ENCODE measurements at regions not wholly inside any gene's neighbourhood (a gene's known extent, or its start where the extent isn't known, plus 50 kb on each side); places are given as distances from the start of the nearest gene placed in this dataset.

DNA sequence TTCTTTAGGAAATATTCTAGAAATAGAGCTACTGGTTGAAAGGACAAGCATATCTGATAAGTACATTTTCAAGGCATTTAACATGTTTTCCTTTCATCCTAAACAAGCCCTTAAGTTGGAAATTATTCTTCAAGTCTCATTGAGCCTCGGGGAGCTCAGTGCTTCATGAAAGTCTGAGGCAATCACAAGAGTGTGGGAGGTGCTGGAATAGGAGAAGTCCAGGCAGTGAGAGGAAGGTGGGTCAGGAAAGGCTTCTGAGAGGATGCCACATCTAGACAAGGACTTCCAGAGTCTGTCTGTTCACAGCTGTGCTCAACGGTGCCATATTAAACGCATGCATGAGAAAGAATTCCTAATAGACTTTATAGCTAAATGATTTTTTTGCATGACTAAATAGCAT lies 69.8 kb downstream of the CD83 start:
- DNase-seq (ENCODE audit: low read depth in 2 of 3, low spot score in 2 of 3), result no peak

DNA sequence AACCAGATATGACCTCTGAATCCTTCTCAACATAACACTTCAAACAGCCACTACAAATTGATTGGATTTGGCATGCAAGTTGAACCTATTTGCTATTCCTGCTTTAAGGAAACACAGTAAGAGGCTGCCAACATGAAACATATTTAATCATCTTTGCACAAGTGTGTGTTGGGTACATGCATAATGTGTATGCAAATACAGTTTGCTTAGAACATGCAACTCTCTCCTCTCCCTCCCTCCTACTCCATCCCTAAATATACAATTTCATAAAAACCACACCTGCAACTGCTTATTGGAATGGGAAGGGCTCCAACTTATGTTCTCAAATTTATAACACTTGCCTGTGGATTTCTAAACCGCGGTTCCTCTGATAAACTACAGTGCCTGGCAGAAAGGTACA lies 71.5 kb downstream of the CD83 start:
- DNase-seq (ENCODE audit: low read depth in 2 of 3, low spot score in 2 of 3), result no peak

DNA sequence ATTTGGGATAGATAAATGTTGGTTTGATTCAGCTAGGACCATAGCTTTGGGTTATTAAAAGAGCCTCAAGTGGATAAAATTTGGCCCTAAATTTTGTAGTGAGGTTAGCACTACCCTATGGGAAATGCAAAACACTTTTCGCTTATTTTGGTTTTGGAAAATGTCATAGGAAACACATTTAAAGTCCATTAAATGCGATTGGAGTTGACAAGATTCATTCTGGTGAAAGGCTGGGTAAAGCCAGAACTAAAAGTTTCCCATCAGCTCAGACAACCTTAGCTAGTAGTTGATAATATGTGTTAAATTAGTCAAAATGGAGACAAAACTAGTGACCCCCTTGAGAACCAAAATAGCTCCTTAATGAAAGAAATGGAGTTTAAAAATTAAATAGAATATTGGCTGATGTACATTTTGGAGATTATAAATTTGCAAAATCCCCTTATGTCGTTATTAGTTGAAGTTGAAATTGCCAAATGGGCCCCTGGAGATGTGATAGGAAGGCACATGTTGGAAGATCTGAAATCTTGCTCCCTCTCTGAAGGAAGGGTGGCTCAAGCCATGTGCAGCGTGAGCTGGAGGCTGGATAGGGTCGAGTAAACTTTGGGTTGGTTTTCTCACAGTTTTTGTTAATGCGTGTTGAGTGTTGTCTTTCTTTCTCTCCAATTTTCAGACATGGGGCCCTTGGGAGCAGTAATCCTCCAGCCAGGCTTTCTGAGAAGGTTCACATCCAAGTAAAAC lies 72.8 kb downstream of the CD83 start:
- no peak for DNase-seq (ENCODE audit: low read depth in 2 of 3, low spot score in 2 of 3)

DNA sequence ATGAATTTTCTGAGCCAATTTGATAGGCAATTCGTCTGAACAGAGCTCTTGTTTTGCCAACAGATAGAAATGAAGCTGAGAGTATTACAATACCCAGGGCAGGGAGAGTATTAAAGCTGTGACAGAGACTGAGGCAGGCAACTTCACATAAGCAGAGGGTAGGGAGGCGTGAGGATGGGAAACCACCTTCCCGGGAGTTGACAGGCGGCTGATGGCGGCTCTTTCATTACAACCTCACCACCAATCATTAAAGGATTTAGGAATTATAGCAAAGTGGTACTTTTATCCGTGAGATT lies 73.3 kb downstream of the CD83 start:
- DNase-seq (ENCODE audit: low read depth in 2 of 3, low spot score in 2 of 3), result no peak

DNA sequence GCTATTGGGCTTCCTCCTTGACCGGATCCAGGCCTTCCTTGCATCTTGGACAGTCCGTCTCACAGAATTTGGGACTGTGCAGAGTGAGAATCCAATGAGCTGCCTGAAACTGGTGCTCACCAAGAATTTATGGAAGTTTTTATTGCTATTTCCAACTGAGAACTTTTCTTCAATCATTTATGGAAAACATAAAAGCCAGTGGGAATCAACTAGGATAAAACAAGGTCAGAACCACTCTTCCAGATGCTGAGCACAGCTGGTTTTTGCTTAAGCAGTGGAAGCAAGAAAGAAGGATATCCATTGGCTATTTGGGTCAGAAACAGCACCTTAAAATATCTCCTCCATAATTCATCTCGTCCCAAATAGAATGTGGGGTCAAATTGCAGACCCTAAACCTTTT lies 74.2 kb downstream of the CD83 start:
- no peak for DNase-seq (ENCODE audit: low read depth in 2 of 3, low spot score in 2 of 3)

DNA sequence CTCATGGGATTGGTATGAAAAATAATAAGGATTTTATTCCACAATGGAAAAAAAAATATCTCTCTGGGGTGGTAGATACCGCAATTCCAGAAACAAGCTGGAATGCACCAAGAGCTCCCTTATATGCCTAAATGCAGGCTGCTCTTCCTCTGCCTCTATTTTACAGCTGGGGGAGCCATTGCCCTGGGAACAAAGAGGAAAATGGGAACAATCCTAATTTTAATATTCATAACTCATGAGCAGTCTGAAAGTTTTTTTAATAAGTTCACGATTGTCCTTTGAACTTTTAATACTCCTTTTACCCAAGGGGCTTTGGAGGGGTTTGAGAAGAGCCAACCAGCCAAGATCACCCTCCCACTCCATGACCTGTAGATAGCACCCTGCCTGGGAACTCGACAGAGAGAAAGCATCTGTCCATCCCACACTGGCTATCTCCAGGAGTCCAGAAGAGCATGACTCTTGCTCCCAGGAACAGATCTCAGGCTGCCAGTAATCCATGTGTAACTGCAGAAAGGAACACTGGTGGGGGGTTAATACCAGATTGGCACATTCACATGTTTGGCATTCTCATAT lies 74.7 kb downstream of the CD83 start:
- no peak for DNase-seq (ENCODE audit: low read depth in 2 of 3, low spot score in 2 of 3)

DNA sequence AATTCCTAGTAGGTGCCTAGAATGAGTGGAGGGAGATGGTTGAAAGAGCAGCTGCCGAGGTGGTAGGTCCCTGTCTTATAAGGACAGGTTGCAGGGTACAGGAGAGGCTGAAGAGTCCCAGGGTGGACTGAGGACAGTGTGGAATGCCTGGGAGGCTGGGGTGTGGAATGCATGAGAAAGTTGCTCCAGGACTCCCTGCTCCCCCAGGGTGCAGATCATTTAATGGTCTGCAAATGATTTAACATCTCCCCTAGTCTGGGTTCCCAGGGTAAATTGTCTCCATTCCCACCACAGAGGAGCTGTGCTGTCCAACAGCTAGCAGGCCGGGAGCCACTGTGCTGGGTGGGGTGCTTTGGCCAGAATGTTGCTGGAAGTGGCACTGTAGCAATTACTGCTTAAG lies 76.0 kb downstream of the CD83 start:
- DNase-seq (ENCODE audit: low read depth in 2 of 3, low spot score in 2 of 3), result no peak

DNA sequence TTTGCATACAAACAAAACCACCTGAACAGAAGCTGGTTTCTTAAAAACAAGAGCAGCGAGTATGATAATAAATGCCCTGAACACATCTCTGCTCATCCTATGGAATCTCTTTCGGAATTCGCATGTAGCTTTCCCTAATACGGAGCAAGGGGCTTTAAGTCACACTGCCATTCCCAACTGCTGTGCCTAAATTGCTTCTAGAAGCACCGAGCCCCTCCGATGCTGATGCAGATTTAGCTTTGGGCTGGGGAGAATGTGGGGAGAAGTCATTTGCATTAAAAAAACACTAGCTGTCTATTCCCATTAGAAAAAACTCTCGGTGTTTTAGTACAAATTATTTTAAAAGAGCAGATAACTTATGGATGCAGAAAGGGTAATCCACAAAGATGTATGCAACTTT lies 76.9 kb downstream of the CD83 start:
- no peak for DNase-seq (ENCODE audit: low read depth in 2 of 3, low spot score in 2 of 3)

DNA sequence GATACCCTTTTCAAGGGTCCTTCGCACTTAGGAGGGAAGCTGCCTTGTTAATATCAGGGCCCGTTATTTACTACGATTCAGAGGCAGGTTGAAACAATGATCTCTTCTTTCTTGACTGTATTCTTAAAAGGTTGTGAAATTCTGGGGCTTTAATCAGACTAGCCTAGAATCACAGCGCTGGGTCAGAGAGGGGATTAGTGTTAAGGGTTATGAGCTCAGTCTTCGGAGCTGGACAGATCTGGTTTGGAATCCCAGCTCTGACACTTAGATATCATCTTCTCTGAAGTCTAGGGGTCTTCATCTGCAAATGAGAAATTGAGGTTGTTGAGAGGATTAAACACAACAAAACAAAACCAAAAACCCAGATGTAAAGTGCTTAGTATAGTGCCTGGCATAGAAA lies 77.4 kb downstream of the CD83 start:
- DNase-seq (ENCODE audit: low read depth in 2 of 3, low spot score in 2 of 3), result no peak

DNA sequence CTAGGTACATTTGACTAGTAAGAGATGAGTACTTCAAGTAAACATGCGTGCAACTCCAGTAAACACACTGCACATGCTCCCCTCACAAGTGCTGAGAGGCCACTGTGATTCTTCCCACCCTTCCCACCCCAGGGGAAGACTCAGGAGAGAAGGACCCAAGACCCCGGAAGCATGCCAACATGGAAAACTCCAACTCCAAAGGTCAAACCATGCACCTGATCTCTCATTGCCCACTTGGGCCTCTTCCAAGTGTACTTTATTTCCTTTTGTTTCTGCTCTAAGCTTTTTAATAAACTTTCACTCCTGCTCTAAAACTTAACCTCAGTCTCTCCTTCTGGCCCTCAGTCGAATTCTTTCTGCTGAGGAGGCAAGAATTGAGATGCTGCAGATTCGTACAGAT lies 78.5 kb downstream of the CD83 start:
- DNase-seq (ENCODE audit: low read depth in 2 of 3, low spot score in 2 of 3), result no peak

DNA sequence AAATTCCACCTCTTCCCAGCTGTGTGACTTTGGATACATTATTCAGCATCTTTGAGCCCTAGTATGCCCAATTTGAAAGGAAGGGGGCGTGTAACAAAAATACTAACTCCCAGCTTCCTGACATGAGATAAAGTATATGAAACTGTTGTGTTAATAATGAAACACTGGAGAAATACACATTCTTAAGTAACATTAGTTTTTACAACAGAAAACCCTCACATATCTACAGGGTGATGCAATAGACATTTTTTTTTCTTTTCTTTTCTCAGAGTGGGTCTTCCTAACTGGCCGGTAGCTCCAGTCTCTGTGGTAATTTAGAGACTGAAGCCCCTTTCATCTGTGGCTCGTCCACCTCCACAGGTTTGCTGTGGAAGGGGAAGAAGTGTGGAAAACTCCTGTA lies 79.5 kb downstream of the CD83 start:
- DNase-seq (ENCODE audit: low read depth in 2 of 3, low spot score in 2 of 3), result no peak

DNA sequence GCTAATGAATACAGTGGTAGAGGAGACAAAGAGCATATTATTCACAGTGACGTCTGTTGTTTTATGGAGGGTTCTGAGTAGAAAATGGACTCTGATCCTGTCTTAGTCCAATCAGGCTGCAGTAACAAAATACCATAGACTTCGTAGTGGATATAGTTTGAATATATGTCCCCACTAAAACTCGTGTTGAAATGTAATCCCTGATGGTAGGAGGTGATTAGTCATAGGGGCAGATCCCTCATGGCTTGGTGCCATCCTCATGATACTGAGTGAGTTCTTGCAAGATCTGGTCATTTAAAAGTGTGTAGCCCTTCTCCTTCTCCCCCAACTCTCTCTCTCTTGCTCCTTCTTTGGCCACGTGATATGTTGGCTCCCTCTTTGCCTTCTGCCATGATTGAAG lies 82.5 kb downstream of the CD83 start:
- DNase-seq (ENCODE audit: low read depth in 2 of 3, low spot score in 2 of 3), result no peak

DNA sequence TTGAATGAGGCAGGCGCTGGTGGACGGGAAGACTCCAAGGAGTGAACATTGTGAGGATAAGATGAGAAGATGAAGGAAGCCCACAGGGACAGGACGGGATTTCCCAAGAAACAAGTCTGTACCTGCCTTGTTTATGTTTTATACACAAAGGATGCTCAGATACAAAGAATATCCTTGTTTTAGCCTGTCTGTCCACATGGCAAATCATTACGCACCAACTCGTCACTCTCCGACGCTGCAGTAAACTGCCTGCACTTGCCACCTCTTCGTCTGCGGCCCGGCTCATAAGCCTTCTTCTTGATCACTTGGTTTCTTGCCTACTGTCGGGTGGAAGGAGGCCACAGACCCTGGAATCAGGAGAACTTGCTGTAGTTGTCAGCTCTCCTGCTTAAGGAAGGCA lies 85.4 kb downstream of the CD83 start:
- no peak for DNase-seq (ENCODE audit: low read depth in 2 of 3, low spot score in 2 of 3)

DNA sequence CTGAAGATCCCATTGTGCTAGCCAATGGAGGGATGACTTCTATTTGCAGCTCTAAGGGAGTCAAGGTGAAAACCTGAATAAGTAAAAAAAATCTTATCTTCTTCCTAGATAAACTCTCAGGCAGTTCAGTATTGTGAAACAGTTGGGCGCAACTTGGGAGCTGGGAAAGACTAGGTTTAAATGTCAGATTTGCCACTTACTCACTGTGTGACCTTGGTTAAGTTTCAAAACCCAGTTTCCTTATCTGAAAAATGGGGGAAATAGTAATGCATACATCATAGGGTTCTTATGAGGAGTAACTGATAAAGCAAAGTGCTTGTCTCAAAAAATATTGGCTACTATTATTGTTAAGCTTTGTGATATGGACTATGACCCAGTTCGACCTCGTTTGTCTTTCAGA lies 88.8 kb downstream of the CD83 start:
- no peak for DNase-seq (ENCODE audit: low read depth in 2 of 3, low spot score in 2 of 3)

DNA sequence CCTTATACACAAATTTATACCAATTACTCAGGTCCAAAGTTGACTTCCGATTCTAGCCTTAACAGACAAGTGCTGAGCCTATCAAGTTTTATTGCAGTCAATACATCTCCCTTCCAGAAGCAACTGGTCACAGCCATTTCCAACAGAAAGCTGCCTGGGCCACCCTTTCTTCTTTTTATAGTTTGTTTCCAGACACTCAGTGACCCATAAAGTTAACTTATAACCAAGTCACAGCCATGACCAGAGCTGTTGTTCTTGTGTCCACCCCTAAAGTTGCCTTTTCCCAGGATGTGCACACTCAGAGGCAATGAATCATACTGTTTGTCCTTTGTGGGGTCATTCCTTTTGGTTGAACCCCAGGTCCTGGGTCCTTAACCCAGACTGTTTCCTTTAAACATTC lies 89.9 kb downstream of the CD83 start:
- no peak for DNase-seq (ENCODE audit: low read depth in 2 of 3, low spot score in 2 of 3)

DNA sequence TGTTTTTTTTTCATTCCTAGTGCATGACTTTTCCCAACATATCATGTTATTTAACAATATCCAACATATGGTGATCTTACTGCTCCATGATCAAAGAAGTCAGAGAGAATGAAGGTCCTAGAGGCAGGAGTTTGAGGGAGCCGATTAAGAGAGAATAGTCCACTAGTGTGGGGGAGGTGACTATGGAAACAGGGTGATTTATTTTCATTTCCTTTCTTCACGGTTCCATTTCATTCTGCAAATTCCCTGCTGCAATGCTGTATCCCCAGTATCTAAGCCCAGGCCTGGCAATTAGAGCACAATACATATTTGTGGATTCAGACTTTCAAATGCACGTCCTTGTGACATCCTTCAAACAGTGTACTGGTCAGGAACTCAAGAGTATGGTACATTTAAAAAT lies 91.4 kb downstream of the CD83 start:
- no peak for DNase-seq (ENCODE audit: low read depth in 2 of 3, low spot score in 2 of 3)

DNA sequence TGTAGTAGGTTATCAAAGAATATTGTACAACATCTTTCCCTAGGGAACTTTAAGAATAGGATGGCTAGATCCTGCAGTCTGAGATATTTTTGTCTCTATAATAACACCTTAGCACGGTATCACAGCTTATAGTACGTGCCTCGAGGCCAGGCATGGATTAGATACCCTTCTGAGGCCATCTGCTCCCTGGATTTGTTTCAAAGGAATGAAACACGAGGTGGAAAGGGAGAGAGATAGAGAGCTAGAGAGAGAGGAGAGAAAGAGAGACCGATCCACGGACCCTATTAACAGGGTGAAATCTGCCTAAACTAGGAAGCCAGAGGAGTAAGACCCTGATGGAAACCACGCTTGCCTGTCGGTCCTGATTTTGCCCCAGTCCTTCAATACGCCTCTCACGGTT lies 92.5 kb downstream of the CD83 start:
- no peak for DNase-seq (ENCODE audit: low read depth in 2 of 3, low spot score in 2 of 3)

DNA sequence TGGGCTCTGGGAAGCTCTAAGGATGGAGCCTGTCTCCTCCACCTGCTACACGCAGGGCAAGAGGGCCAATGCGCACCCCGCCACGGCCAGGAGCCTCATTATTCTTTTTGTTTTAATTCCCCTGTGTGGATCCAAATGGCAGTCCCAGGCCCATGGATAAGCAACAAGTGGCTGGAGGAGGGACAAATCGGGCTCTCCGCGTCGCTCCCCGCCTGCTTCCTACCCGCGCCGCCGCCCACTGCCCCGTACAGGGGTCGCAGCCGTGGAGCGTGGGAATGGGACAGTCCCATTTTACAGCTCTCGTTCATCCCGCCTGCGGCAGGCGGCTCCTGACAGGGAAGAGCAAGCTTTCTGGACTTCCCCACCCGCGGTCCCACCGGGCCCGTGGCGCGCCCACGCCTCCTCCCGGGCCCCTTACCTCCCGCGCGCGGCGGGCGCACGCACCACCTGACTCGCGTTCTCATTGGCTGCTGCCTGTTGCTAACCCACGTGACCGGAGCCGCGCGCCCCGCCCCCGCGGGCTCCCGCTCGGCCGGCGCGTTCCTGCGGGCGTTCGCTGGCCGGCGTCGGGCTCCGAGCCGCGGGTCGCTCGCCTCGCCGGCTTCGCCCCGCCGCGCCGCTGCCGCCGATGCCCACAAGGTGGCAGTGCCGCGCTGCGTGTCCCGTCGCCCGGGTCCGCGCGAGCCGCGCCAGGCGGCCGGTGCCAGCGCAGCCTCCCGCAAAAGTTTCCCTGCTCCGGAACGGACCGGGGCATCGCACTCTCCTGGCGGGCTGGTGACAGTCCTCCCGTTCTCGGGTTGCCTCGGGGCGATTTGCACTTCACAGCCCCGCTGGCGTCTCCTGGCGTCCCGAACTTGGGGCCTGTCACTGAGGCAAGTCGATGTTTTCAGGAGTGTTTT lies 93.3 kb downstream of the CD83 start:
- peak; percentile 69 to 90 (median 87) for DNase-seq (ENCODE audit: low read depth in 2 of 3, low spot score in 2 of 3)

DNA sequence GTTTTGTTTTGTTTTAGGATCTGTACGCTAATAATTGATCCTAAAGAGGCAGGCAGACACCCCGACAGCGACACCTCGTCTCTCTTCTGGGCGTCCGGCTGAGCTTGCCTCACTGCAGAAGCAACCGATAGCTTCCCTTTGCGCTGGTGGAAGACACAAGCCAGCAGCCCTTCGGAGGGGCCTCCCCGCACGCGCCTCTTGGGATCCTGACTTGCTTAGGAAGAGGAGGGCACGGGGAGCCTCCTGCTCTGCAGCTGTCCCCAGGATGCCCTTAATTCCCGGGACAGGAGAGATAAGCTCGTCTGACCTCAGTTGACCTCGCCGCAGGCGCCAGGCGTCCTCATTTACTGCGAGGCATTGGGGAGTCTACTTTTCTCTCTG lies 94.0 kb downstream of the CD83 start:
- no peak for DNase-seq (ENCODE audit: low read depth in 2 of 3, low spot score in 2 of 3)

DNA sequence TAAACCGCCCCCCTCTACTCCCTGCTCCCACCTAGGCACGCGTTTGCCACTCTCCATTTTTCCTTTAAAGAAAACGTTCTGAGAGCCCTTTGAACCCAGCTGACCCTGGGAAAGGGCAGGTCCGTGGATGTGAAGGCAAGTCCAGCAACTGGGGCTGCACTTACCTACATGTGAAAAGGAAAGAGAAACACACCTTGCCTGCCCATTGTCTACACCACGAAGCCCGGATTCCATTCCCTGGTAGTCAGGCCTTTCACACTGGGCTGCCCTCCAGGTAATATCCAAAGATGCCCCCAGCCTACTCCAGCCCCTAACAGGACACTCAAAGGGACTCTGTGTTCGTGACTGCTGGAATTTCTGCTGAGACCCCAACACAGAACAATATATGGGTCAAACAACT lies 94.4 kb downstream of the CD83 start:
- no peak for DNase-seq (ENCODE audit: low read depth in 2 of 3, low spot score in 2 of 3)

DNA sequence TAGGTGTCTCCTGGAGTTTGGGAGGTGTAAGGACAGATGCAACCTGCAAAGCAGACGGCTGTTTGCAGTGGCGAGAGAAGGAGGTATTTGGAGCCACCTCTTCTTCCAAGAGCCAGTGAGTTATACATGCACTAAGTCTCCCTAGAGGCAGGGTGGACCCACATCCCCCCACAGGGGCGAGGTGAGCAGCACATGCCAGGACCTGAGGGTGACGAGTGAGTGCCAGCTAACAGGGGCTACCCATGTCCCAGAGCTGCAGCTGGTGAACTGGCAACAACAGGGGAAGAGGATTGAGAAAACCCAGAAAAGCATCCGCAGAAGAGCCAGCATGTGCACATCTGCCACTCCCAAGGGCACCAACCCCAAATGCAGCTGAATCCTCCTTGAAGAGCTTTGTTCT lies 95.1 kb downstream of the CD83 start:
- no peak for DNase-seq (ENCODE audit: low read depth in 2 of 3, low spot score in 2 of 3)

DNA sequence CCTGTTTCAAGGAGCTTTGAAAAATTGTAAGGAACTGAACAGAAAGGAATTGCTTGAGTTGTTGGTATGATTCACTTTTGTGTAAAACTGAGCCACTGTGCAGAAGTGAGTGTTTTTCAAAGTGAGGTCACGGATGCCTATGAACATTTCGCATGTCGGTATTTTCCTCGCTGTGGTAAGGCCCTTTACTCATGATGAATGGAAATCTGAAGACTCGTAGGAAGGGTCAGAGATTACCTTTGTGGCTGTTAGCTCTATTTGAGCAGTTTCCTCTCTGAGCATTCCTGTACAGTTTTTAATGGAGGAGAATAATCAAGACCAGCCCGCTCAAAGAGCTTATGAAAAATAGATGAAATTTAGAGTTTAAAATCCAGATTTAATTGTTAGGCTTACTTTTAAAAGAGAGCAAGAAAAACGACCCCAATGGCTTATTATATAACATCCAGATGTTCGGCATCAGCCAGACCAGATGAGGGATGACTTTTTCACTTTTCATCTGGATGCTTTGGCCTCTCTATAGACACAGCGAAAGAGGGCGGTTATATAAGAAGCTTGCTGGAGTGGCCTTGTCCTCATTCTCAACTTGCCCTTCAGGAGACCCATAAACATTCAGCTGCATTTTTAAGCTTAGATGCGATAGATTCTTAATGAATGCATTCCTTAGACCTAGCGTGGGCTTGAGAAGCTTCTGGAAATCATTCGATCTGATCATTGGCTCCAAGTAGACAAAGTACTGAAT lies 99.5 kb downstream of the CD83 start:
- DNase-seq (ENCODE audit: low read depth in 2 of 3, low spot score in 2 of 3), result no peak
